HG03103 (cell line): ENCODE measurements at regions not wholly inside any gene's neighbourhood (a gene's known extent, or its start where the extent isn't known, plus 50 kb on each side); places are given as distances from the start of the nearest gene placed in this dataset.
"Not testable (repeated sequence)": the region's sequence is repeated elsewhere in the genome, so short reads cannot be mapped to it uniquely, and the experiment has no call there.

Source experiments
- ATAC-seq: cut with Tn5 transposase; IDR thresholded peaks from one replicate; pipeline ENCODE4 v1.9.1; 2021; ENCODE audit warnings: low read depth; ENCODE audit not compliant: unreplicated experiment

DNA sequence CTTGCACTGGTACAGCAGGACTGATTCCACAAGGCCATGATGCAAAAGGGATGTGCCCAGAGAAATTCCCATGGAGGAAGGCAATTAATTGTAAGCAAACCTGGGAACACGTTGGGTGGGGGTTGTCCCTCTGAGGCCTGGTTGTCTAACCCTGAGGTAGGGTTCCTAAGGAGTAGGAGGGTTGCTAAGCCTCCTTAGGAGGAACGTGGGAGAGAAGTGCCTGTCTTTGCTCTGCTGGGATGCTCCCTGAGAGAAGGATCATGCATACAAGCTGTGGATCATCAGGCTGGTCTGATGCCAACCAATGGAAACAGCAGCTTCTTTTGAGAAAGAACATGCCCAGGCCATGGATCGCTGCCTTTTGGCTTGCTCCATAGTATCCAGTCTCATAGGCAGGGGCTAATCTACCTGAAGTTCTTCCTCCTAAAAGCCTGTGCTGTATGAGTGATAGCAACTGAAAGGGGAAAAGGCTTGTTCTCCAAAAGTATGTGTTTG is 203.7 kb upstream of the NPVF start:
- ATAC-seq = no peak

- no peak for ATAC-seq
Observed at GRCh38 chr7:25432807-25433206, 204.5 kb upstream of the NPVF start.

- ATAC-seq = no peak
Observed at GRCh38 chr7:25436413-25436812, 208.1 kb upstream of the NPVF start.

DNA sequence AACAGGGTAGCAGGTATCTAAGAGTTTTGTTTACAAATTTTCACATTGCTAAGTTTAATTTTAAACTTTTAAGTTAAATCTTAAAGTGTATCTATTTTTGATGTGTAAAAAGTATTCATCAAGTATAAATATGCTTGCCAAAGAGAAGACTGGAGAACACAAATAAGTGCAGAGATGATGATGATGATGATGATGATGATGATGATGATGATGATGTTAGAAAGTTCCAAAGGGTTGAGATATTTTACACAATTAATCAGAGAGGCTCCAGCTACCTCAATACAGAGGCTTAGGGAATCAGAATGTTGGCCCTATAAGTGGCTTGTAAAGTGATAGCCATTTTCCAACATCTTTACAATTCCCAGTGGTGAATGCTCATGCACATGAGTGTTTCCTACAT is 209.0 kb upstream of the NPVF start:
- no peak for ATAC-seq

DNA sequence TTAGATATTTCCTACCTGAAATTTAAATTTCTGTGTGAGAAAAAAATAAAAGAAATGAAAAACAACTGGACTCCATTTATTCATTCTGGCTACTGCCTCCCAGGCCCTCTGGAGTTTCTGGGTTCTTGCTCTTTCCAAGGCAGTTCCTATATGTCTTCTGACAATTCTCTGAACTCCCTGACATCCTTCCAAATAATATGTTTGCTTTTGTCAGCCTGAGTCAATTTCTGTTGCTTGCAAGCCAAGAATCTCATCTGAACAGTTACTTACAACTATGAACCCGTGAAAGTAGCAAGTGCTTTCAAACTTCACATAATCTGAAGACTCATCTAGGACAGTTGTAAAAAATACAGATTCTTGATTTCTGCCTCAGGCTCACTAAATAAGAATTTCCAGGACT is 216.7 kb upstream of the NPVF start:
- no peak for ATAC-seq

GRCh38 chr7:25448301-25448700 is 220.0 kb upstream of the NPVF start:
- no peak for ATAC-seq

GRCh38 chr7:25454020-25454419 is 225.7 kb upstream of the NPVF start:
- ATAC-seq = no peak

- no peak for ATAC-seq
Observed at GRCh38 chr7:25454562-25455041, 226.3 kb upstream of the NPVF start.

DNA sequence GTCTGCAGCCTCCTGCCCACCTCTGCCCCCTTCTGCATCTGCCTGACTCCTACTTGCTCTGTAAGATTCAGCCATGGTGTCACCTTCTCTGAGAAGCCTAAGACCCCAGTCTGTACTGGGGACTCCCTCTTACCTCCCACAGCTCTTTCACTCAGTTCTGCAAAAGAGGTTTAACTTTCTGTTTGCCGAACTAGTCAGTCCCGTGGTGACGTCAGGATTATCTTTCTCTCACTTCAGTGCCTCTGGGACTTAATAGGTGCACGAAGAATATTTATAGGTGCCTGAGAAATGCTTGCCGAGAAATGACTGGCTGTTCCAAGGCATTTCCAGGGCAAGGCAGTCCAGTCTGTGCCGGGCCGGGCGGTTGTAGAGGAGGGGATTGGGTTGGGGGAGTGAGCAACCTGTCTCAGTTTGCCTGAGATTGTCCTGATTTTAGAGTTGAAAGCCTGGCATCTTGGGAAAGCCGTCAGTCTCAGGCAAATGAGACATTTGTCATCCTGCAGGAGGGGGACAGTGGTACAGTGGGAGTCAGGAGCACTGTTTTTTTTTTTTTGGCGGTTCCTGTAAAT is 227.5 kb upstream of the NPVF start:
- no peak for ATAC-seq

DNA sequence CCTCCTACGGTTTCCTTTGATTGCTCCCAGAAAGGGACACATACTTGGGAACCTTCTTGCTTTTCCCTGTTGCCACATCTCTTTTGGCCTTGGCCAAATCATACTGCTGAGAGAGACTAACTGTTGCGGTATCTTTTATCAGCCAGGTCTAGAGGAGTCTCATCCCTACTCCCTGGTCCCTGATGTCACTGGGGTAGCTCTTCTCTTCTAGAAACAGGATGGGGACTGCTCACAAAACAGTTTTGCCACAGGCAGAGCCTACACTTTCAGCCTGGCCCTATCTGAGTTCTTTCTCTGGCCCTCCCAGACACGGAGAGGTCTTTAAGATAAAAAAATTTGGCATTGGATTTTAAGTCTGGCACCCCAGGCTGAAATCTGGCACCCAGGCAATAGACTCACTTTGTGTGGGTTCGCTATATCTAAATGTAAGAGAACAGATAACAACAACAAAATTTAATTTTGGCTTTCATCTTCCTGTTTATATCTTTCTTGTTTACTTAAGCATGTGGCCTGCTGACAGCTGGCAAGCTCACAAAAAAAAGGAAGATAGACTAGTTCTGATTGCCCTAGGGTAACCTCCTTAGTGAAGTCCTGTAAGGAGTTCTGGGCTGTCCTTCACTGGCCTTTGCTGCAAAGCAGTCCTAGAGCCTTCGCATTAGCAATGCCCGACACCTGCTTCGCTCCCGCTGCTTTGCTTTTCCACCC is 228.3 kb upstream of the NPVF start:
- no peak for ATAC-seq

DNA sequence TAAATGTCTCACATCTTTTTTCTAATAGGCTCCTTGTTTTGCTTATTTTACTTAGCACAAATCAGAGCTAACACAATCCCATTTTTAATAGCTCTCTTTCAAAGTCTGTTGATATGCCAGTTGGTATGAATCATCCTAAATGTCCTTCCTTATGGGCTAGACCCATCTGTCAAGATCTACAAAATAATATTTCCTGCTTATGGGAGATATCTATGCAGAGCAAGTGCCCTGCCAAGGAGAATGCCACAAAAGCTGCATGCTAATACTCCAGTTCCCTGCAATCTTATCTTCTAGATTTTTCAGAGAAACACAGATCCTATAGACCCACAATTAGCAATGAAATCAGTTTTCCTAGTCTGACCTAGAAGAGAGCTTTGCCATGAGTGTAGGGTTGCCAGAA is 230.8 kb upstream of the NPVF start:
- no peak for ATAC-seq

DNA sequence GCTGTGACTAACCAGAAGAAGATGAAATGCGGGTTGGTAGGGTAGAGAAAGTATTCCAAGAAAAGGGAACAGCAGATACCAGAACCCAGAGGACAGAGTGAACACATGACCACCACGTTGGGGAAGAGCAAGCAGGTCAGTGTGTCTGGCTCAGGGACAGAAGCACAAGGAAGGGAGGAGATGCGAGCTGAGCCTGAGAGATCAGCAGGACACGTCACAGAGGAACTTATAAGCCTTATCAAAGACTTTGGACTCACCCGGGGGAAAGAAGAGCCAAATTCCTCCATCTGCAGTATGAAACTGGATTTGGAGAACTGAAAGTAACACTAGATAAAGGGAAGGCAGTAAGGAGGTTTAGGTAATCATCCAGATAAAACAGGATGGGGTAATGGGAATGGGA is 232.1 kb upstream of the NPVF start:
- no peak for ATAC-seq

DNA sequence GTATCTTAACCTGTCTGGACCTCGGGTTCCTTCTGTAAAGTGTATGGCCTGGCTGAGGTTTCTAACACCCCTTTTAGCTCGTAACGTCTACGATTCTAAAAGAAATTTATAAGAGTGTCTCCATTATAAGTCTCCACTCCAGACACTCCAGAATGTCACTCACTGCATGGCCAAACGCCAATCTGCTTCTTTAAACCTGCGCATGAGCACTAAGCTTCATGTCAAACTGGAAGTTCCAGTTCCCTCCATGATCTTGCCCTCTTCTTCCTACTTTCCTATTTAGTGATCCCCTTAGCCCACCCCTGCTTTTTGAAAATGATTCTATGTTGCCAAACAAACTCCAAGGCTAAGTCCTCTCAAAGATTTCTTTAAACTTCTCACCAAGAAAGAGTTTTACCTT is 241.4 kb upstream of the NPVF start:
- ATAC-seq = no peak

DNA sequence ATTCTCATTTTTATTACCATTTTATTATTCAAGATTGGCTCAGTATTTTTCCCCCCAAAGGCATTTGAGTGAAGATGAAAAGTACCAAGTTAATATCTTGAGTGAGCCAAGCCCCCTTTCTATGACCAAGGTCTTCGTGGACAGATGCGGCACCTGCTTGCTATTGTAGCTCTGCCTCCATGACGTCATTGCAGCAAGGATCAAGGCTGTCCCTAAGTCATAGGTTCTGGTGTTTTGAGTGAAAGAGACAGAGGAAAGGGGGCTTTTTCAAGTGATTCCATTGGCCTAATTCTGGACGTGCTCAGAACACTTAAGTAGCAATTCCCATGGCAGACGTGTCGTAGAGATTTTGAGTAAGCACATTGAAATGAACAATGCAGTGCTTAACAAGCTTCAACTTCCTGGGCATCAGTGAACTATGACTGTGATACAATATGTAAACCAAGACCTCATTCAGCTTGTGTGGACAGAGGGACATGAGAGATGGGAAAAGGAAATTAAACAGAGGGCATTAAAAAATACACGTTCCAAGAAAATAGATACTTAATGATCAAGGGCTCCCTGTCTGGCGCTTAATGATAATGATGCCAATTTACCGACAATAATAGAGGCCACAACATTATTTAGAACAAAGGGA is 248.7 kb upstream of the NPVF start:
- ATAC-seq = no peak

DNA sequence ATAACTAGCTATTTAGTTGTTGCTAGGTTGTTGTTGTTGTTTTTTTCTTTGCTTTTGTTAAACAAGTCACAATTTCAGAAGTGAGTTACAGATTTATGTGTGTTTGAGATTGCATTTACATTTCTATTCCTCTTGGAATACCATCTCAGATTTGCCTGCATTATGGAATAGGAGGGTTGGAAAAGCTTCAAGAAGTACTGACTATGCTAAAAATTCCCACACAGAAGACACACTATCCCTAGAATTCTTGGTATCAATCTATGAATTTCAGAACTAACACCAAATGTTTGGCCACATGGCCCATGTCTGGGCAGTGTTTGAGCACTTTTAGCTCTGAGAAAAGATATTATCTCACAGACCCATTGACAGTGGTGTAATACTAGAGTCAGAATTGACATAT is 249.9 kb upstream of the NPVF start:
- ATAC-seq = not testable (repeated sequence)

GRCh38 chr7:25478925-25479324 is 250.6 kb upstream of the NPVF start:
- no peak for ATAC-seq

DNA sequence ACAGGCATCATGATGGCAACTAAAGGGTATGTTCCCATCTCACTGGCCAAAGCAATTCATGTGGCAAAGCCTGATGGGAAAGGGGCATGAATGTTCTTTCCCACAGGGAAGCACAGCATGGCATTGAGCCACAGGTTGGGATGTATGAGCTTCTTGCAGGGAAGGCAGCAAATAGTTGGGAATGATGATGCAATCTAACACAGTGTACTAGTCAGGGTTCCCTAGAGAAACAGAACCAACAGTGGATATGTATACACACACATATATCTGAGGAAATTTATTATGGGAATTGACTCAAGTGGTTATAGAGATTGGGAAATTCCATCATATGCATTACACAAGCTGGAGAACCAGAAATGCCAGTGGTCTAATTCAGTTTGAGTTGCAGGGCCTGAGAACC is 253.6 kb upstream of the NPVF start:
- no peak for ATAC-seq

DNA sequence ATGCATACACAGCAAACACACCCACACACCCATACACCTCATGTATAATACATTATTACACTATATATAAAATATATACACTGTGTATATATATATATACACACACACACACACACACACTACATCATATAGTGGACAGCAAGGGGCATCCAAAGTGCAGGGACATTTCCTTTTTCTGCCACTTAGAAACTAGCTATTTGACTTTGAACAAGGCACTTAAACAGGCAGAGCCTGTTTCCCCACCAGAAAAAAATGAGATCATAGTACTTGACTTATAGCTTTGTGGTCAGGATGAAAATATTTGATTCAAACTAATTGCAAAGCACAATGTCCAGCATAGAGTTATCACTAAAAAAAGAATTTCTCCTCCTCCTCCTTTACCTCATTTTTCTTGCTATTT is 254.3 kb upstream of the NPVF start:
- no peak for ATAC-seq

DNA sequence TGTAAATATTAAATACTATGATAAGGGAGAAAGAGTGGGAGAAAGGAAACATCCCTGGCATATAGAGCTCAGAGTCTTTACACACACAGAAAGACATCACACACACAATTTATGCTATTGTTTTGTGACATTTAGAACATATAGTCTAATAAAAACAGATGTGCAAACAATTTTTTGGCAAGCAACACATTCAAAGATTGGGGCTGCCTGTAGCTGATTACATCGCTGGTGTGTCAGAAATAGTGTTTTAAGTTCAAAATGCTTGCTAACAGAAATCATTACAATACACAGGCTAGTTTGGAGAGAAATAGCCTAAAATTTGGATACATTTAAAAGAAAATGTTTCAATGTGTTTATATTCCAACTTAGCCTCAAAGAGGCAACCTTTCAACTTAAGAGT is 256.7 kb upstream of the NPVF start:
- ATAC-seq = no peak

GRCh38 chr7:25486656-25487055 is 258.4 kb upstream of the NPVF start:
- no peak for ATAC-seq

DNA sequence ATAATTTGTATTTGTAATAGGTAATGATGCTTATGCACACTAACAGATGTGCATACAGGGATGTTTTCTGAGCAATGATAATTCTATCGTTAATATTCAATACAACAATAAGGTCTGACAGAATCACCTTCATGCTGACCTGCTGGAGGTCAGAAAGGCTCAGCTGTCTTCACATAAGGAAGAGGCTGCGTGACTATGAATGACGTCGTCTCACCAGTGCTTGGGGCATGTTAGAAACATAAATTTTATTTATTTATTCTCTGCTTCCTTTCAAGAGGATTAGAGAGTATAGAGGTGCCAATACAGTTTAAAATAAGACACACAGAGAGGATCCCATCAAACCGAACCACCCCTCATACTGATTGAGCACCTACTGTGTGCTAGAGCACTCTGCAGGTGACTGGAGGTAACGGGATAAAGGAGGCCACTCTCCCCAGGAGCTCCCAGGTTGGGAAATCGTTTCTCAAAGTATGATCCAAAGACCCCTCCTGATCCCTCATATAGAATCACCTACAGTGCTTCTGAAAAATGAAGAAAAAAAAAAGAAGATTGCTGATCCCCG is 265.6 kb upstream of the NPVF start:
- ATAC-seq = no peak

DNA sequence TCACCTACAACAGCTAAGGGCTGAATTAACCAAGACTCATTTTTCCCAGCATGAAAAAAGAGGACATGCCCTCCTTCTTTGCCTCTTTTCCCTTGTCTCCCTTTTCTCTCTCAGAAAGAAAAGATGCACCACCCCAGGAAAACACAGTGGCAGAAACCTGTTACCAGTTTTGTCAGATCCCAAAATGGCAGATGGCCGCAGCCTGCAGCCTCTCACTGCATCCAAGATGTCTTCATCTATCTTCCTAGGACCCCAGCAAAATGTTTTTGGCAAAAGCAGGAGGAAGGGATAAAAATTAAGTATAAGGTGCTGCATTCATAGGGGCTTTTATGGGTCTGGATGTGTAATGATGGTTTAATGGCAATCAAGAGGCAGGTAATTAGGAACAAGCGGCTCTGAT is 266.6 kb upstream of the NPVF start:
- no peak for ATAC-seq
